H9 (cell line): ENCODE measurements at regions not wholly inside any gene's neighbourhood (a gene's known extent, or its start where the extent isn't known, plus 50 kb on each side); places are given as distances from the start of the nearest gene placed in this dataset.

Source experiments
- DNase-seq: peaks from one replicate; pipeline ENCODE4 v3.0.0-alpha.2; 2017
- H2AFZ ChIP-seq: one replicate; pipeline ENCODE4 v1.6.1; 2013; ENCODE audit warnings: mild to moderate bottlenecking, low read length, control low read depth, moderate library complexity
- H2AK5ac ChIP-seq: 2 replicates; pipeline ENCODE4 v1.6.1; 2013; ENCODE audit warnings: low read length, control low read depth, mixed read lengths; ENCODE audit not compliant: insufficient read length
- H2BK120ac ChIP-seq: one replicate; pipeline ENCODE4 v1.6.1; 2013; ENCODE audit warnings: low read depth, mild to moderate bottlenecking, low read length, control low read depth, inconsistent platforms; ENCODE audit not compliant: poor library complexity, severe bottlenecking
- H2BK12ac ChIP-seq: 2 replicates; pipeline ENCODE4 v1.6.1; 2013; ENCODE audit warnings: low read length, control low read depth, mixed read lengths, low read depth; ENCODE audit not compliant: insufficient read length
- H2BK15ac ChIP-seq: 2 replicates; pipeline ENCODE4 v1.6.1; 2013; ENCODE audit warnings: low read depth, low read length, control low read depth
- H2BK20ac ChIP-seq: one replicate; pipeline ENCODE4 v1.6.1; 2013; ENCODE audit warnings: low read depth, mild to moderate bottlenecking, low read length, control low read depth, inconsistent platforms; ENCODE audit not compliant: poor library complexity, severe bottlenecking
- H2BK5ac ChIP-seq: 2 replicates; pipeline ENCODE4 v1.6.1; 2013; ENCODE audit warnings: low read length, control low read depth, mixed read lengths; ENCODE audit not compliant: insufficient read length
- H3K14ac ChIP-seq: 2 replicates; pipeline ENCODE4 v1.6.1; 2013; ENCODE audit warnings: low read length, control low read depth; ENCODE audit not compliant: insufficient read depth
- H3K18ac ChIP-seq: 2 replicates; pipeline ENCODE4 v1.6.1; 2013; ENCODE audit warnings: low read depth, mild to moderate bottlenecking, mixed read lengths, low read length, control low read depth; ENCODE audit not compliant: insufficient read length
- H3K23ac ChIP-seq: 2 replicates; pipeline ENCODE4 v1.6.1; 2013; ENCODE audit warnings: low read length, control low read depth, mixed read lengths, low read depth; ENCODE audit not compliant: insufficient read length
- H3K23me2 ChIP-seq: 2 replicates; pipeline ENCODE4 v1.6.1; 2013; ENCODE audit warnings: low read depth, mild to moderate bottlenecking, mixed read lengths, low read length, control low read depth; ENCODE audit not compliant: insufficient read length, poor library complexity, severe bottlenecking
- H3K27ac ChIP-seq: 2 replicates; pipeline ENCODE4 v1.5.1; 2013; ENCODE audit warnings: low read length, control low read depth, mixed read lengths, low read depth; ENCODE audit not compliant: insufficient read length
- H3K27me3 ChIP-seq: 2 replicates; pipeline ENCODE4 v1.6.1; 2013; ENCODE audit warnings: low read length, control low read depth, inconsistent platforms; ENCODE audit not compliant: insufficient read depth
- H3K4ac ChIP-seq: 2 replicates; pipeline ENCODE4 v1.6.1; 2013; ENCODE audit warnings: low read depth, mild to moderate bottlenecking, control low read depth, inconsistent platforms, low read length, moderate library complexity
- H3K4me1 ChIP-seq: 2 replicates; pipeline ENCODE4 v1.6.1; 2013; ENCODE audit warnings: low read length, control low read depth, inconsistent platforms; ENCODE audit not compliant: insufficient read depth
- H3K4me2 ChIP-seq: 2 replicates; pipeline ENCODE4 v1.6.1; 2013; ENCODE audit warnings: low read length, control low read depth, mixed read lengths; ENCODE audit not compliant: insufficient read length, insufficient read depth
- H3K56ac ChIP-seq: 2 replicates; pipeline ENCODE4 v1.6.1; 2013; ENCODE audit warnings: low read depth, mild to moderate bottlenecking, mixed read lengths, low read length, control low read depth; ENCODE audit not compliant: insufficient read length
- H3K79me1 ChIP-seq: 2 replicates; pipeline ENCODE4 v1.6.1; 2013; ENCODE audit warnings: low read depth, mild to moderate bottlenecking, moderate library complexity, low read length, control low read depth, inconsistent platforms; ENCODE audit not compliant: insufficient read depth, poor library complexity, severe bottlenecking
- H3K79me2 ChIP-seq: 2 replicates; pipeline ENCODE4 v1.6.1; 2013; ENCODE audit warnings: low read length, control low read depth, inconsistent platforms; ENCODE audit not compliant: insufficient read depth
- H3K9ac ChIP-seq: 2 replicates; pipeline ENCODE4 v1.6.1; 2013; ENCODE audit warnings: low read length, control low read depth, mixed read lengths; ENCODE audit not compliant: insufficient read length; ENCODE audit errors: extremely low read depth
- H3K9me3 ChIP-seq: one replicate; pipeline ENCODE4 v1.6.1; 2013; ENCODE audit warnings: low read depth, low read length, inconsistent platforms; ENCODE audit not compliant: control insufficient read depth
- H3T11ph ChIP-seq: one replicate; pipeline ENCODE4 v1.6.1; 2013; ENCODE audit warnings: mild to moderate bottlenecking, low read length, control low read depth, inconsistent platforms
- H4K20me1 ChIP-seq: one replicate; pipeline ENCODE4 v1.6.1; 2013; ENCODE audit not compliant: control insufficient read depth, insufficient read length, insufficient read depth
- H4K5ac ChIP-seq: 2 replicates; pipeline ENCODE4 v1.6.1; 2013; ENCODE audit warnings: low read depth, mild to moderate bottlenecking, mixed read lengths, low read length, control low read depth; ENCODE audit not compliant: insufficient read length
- H4K8ac ChIP-seq: replicated peaks from 2 replicates; pipeline ENCODE4 v1.6.1; 2013; ENCODE audit warnings: low read length, control low read depth, mixed read lengths, low read depth; ENCODE audit not compliant: insufficient read length
- H4K91ac ChIP-seq: 2 replicates; pipeline ENCODE4 v1.6.1; 2013; ENCODE audit warnings: low read depth, mild to moderate bottlenecking, moderate library complexity, mixed read lengths, low read length, control low read depth; ENCODE audit not compliant: insufficient read length
- H3K27ac Mint-ChIP-seq, 3 experiments: 2 replicates in 2 of 3; 3 replicates in 1 of 3; pipeline ENCODE4 v1.8.0; 2020 to 2021; ENCODE audit warnings: mixed read lengths in 3 of 3, mild to moderate bottlenecking in 1 of 3, moderate library complexity in 1 of 3
- H3K27me3 Mint-ChIP-seq: 2 replicates; pipeline ENCODE4 v1.8.0; 2021; ENCODE audit warnings: low read depth, mild to moderate bottlenecking, moderate library complexity, mixed read lengths
- H3K36me3 Mint-ChIP-seq, 3 experiments: 2 replicates in 2 of 3; 3 replicates in 1 of 3; pipeline ENCODE4 v1.8.0; 2020 to 2021; ENCODE audit warnings: low read depth in 3 of 3, mixed read lengths in 3 of 3; ENCODE audit not compliant: insufficient read depth in 1 of 3
- H3K4me1 Mint-ChIP-seq, 2 experiments: 2 replicates each; pipeline ENCODE4 v1.8.0; 2020; ENCODE audit warnings: mixed read lengths in 2 of 2
- H3K4me3 Mint-ChIP-seq, 2 experiments: 2 replicates in 1 of 2; 3 replicates in 1 of 2; pipeline ENCODE4 v1.8.0; 2020 to 2021; ENCODE audit warnings: mild to moderate bottlenecking in 2 of 2, mixed read lengths in 2 of 2, moderate library complexity in 1 of 2
- H3K9me3 Mint-ChIP-seq, 2 experiments: 2 replicates in 1 of 2; 3 replicates in 1 of 2; pipeline ENCODE4 v1.8.0; 2020; ENCODE audit warnings: mild to moderate bottlenecking in 2 of 2, mixed read lengths in 2 of 2, moderate library complexity in 1 of 2
- CTCF ChIP-seq: fragments of 200-600 bp; sonication (generic); conservative IDR thresholded peaks from 3 replicates; pipeline ENCODE4 v1.8.0; 2021; ENCODE audit warnings: antibody characterized with exemption, mild to moderate bottlenecking
- WGBS: extraction: QIAGEN DNeasy Blood & Tissue Kit; methylation state at CpG from one replicate; pipeline ENCODE4 v1.1.7; 2013; ENCODE audit warnings: missing lambda C conversion rate, low lambda C conversion rate, mixed read lengths; ENCODE audit not compliant: insufficient read length; ENCODE audit errors: extremely low coverage; 5-methylcytosine and 5-hydroxymethylcytosine counted together

DNA sequence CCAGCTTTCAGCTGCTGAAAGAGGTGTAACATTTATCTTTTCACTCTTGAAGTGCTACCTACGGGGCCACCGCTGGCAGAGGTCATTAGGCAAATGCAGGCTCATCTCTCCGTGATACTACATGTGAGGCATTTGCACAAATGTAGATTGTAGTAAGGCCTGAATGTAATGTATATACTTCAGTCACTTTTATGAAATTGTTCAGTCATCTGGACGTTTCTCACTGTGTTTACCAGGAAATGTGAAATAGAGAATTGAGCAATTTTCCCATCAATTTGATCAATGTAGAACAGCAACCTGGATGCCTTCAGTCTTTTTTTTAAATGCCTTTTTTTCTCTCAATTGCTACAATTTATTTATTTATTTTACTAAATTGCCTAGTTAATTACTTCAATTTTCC, 368.3 kb upstream of the AZI2 start:
- Mint-ChIP-seq H3K36me3 (peaks cover 0 to 14% (median 3%) of the 10 kb centered on the region in 3 experiments; a peak in 3 of 7 replicates), H3K4me1 (peaks cover 5 to 9% of the 10 kb centered on the region in 2 experiments; a peak in 3 of 4 replicates), H3K27me3 (no peaks in the 10 kb centered on the region), H3K27ac (no peak overlapping the region), H3K4me3 (no peak overlapping the region), H3K9me3 (peaks cover 0 to 3% of the 10 kb centered on the region in 2 experiments; a peak in 2 of 5 replicates)
- H2AFZ ChIP-seq, result no peak overlapping the region
- H4K8ac ChIP-seq, result no peak overlapping the region
- no peak overlapping the region for H3K18ac ChIP-seq
- H2BK15ac ChIP-seq, result no peak overlapping the region
- H3K56ac ChIP-seq, result no peak overlapping the region
- no peak overlapping the region for H3K4me2 ChIP-seq
- no peak overlapping the region for H4K91ac ChIP-seq
- no peaks in the 10 kb centered on the region for H3K79me1 ChIP-seq
- H2BK20ac ChIP-seq, result no peak overlapping the region
- H3K9ac ChIP-seq, result no peak overlapping the region
- no peaks in the 10 kb centered on the region for H3K23me2 ChIP-seq
- WGBS, result no CpG with 5 or more reads among the region's 4 CpGs
- no peaks in the 10 kb centered on the region for H4K20me1 ChIP-seq
- no peak for DNase-seq
- H3K4ac ChIP-seq, result no peak overlapping the region
- H3K79me2 ChIP-seq, result no peaks in the 10 kb centered on the region
- no peak for TF ChIP-seq CTCF
- H3K14ac ChIP-seq, result no peak overlapping the region
- H3K9me3 ChIP-seq, result no peaks in the 10 kb centered on the region
- H3K27ac ChIP-seq, result no peak overlapping the region
- H2AK5ac ChIP-seq, result no peak overlapping the region
- H4K5ac ChIP-seq, result no peak overlapping the region
- no peak overlapping the region for H3T11ph ChIP-seq
- no peak overlapping the region for H2BK5ac ChIP-seq
- no peak overlapping the region for H2BK12ac ChIP-seq
- H3K4me1 ChIP-seq, result no peaks in the 10 kb centered on the region
- H3K27me3 ChIP-seq, result no peaks in the 10 kb centered on the region
- no peak overlapping the region for H3K23ac ChIP-seq
- H2BK120ac ChIP-seq, result no peak overlapping the region
